Activated T-cell treated with anti-CD3 and anti-CD28 coated beads, Interleukin-2, amount 50 U/mL, for 4 hours (primary cell): ENCODE measurements at regions not wholly inside any gene's neighbourhood (a gene's known extent, or its start where the extent isn't known, plus 50 kb on each side); places are given as distances from the start of the nearest gene placed in this dataset.

Experiments used
- ATAC-seq, 2 donors: fragments of 200-7000 bp; cut with Tn5 transposase; one replicate each; pipeline ENCODE4 v1.10.0; 2021
- DNase-seq: peaks from one replicate; pipeline ENCODE4 v3.0.0-alpha.2; 2020
- H3K27me3 Mint-ChIP-seq: one replicate; pipeline ENCODE4 v1.8.0; 2021; ENCODE audit warnings: low read depth, mixed read lengths
- H3K36me3 Mint-ChIP-seq: one replicate; pipeline ENCODE4 v1.8.0; 2022; ENCODE audit warnings: mixed read lengths; ENCODE audit not compliant: insufficient read depth
- H3K4me1 Mint-ChIP-seq: one replicate; pipeline ENCODE4 v1.8.0; 2021; ENCODE audit warnings: low read depth, mixed read lengths
- H3K4me3 Mint-ChIP-seq: one replicate; pipeline ENCODE4 v1.8.0; 2021; ENCODE audit warnings: mild to moderate bottlenecking, moderate library complexity, mixed read lengths
- H3K9me3 Mint-ChIP-seq: one replicate; pipeline ENCODE4 v1.8.0; 2021; ENCODE audit warnings: mixed read lengths

DNA sequence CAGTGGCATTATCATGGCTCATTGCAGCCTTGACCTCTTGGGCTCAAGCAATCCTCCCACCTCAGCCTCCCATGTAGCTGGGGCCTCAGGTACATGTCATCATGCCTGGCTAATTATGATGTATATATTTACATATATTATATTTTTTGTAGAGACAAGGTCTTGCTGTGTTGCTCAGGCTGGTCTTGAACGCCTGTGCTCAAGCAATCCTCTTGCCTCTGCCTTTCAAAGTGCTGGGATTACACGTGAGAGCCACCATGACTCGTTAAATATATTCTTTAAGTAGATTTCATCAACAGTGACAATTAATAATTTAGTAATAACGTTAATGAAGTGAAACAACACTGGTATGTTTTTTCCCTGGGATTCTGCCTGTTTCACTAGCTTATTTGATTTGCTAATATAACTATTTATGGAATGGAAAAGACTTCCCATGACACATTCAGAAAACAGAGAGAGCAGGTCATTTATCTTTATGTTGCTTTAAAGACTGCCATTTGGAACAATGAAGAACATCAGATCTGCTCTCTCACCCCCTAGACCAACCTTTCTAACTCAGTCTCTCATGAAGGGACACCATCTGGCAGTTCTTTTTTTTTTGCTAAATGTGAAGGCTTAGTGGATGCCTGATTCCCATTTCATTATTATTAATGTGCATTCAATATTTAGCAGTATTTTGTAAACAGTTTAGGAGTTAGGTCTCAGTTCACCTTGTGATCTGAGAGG lies 295.6 kb downstream of the KIF4B start:
- no peak for ATAC-seq
- Mint-ChIP-seq H3K4me1 (no peaks in the 10 kb centered on the region), H3K4me3 (no peak overlapping the region), H3K27me3 (peaks cover 3% of the 10 kb centered on the region), H3K9me3 (no peaks in the 10 kb centered on the region), H3K36me3 (no peaks in the 10 kb centered on the region)
- no peak for DNase-seq

DNA sequence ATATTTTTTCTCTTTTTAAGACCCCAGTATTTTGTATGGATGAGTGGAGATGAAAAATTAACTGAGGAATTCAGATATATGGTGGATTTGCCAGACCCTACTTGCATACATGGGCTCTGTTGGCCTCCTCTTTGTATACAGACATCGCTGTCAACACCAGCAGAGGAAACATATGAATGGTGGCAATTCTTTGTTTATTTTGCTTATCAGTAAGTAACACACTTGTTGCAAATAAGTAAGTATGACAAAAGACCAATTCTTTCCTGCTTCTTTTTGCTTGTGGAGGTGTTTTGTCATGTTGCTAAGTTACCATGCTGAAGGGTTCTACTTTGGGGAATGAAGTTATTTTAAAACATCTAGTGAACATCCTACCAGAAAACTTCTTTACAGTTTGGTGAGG lies 298.2 kb downstream of the KIF4B start:
- Mint-ChIP-seq H3K4me1 (no peaks in the 10 kb centered on the region), H3K27me3 (peaks cover 2% of the 10 kb centered on the region), H3K36me3 (no peaks in the 10 kb centered on the region), H3K4me3 (no peak overlapping the region), H3K9me3 (no peaks in the 10 kb centered on the region)
- ATAC-seq, result no peak
- DNase-seq, result no peak

DNA sequence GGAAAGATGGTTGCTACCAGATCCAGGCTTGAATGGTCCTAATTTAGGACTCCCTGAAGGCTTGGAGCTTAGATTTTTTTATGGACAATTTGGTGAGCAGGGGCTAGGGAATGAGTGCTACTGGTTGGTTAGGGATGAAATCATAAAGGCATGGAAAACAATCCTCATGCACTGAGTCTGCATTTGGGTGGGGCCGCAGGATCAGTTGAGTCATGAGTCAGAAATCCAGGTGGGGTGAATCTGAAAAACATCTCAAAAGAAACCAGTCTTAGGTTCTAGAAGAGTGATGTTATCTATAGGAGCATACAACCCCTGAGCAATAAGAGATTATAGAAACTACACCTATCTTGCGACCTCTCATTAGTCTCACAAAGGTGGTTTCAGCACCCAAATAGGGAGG lies 300.0 kb downstream of the KIF4B start:
- DNase-seq (no peak), ATAC-seq (no peak)
- Mint-ChIP-seq H3K27me3 (no peaks in the 10 kb centered on the region), H3K4me3 (no peak overlapping the region), H3K9me3 (no peaks in the 10 kb centered on the region), H3K36me3 (no peaks in the 10 kb centered on the region), H3K4me1 (no peaks in the 10 kb centered on the region)

DNA sequence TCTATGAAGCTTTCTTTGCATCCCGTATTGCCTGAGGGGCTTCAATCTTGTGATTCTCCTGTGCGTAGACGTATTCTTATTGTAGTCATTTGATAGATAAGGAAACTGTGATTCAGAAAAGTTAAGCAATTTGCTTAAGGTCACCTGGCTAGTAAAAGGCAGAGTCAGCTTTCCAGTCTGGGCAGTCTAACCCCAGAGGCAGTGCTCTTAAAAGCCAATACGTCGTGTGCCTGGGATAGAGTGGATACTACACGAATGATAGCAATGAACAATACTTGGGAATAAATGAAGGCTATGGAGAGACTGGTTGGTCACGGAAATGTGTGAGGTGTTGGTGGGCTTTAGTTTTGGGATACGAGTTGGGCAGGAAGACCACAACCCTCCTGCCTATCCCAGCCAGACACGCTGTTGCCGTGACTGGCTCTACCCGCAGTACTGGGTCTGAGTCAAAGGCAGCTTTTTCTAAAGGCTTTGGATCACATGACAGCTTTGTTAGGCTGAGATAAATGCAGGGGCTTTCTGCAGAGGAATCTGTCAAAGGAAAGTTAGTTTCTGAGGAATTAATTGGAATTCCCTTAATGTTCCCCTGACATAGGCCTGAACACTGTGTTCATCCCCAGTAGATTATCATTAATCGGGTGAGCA lies 302.6 kb downstream of the KIF4B start:
- H3K9me3 Mint-ChIP-seq, result no peaks in the 10 kb centered on the region
- DNase-seq, result no peak
- no peaks in the 10 kb centered on the region for H3K4me1 Mint-ChIP-seq
- H3K27me3 Mint-ChIP-seq, result no peaks in the 10 kb centered on the region
- H3K4me3 Mint-ChIP-seq, result no peak overlapping the region
- H3K36me3 Mint-ChIP-seq, result no peaks in the 10 kb centered on the region
- no peak for ATAC-seq

DNA sequence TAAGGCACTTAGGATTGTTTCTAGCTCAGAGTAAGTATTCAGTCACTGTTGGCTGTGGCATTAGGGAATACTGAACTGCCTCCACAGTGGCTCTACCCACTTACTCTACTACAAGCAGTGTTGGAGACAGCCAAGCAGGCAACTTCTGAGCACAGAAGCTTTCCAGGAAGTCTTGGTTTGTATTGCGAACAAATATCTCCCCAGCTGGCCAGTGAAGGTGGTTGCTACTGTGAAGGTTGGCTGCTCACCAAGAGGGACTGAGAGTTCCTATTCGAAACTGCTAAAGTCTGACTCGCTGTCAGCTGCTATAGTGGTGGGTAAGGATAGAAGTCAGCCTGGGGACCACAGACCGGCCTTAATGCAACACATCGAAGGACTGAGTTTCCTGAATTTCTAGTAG lies 319.1 kb downstream of the KIF4B start:
- no peaks in the 10 kb centered on the region for H3K4me1 Mint-ChIP-seq
- peaks cover 2% of the 10 kb centered on the region for H3K9me3 Mint-ChIP-seq
- H3K27me3 Mint-ChIP-seq, result no peaks in the 10 kb centered on the region
- ATAC-seq, result no peak
- H3K36me3 Mint-ChIP-seq, result no peaks in the 10 kb centered on the region
- no peak for DNase-seq
- no peak overlapping the region for H3K4me3 Mint-ChIP-seq

DNA sequence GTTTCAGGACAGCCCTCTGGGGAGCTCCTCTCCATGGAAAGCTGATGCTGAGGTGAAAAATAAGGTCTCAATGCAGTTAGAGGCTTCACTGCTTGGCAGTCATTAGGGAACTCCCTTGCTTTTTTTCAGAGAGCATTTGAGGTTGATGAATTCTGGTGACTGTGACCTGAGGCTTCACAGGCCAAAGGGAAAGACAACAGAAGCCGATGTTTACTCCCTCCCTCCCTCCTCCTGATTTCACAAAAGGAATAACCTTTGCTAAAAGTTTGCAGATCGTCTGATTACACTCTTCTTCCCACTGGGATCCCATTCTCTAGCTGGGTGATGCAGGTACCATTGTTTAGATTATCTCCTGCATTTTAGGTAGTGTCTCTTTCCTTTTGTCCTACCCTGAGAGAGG lies 329.4 kb downstream of the KIF4B start:
- Mint-ChIP-seq H3K4me3 (no peak overlapping the region), H3K27me3 (peaks cover 3% of the 10 kb centered on the region), H3K9me3 (no peaks in the 10 kb centered on the region), H3K36me3 (no peaks in the 10 kb centered on the region), H3K4me1 (no peaks in the 10 kb centered on the region)
- DNase-seq (no peak), ATAC-seq (no peak)

DNA sequence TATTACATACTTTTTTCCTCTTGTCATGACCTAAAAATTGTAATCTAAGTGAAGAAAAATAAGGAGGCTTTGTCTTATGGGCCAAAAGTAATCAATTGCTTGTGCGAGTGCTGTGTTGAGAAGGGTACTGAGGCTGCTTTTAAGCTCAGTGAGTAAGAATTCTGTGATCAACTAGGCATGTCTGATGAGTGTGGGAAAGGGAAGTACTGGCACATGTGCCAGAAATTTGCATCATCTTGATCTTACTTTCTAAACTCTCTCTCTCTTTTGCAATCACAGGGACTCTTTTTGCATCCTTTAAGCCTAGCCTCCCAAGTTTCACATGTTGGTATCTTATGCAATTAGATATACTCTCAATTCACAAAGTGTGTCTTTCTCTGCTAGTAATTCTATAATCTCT lies 329.9 kb downstream of the KIF4B start:
- DNase-seq, result no peak
- H3K27me3 Mint-ChIP-seq, result peaks cover 3% of the 10 kb centered on the region
- H3K4me3 Mint-ChIP-seq, result no peak overlapping the region
- H3K36me3 Mint-ChIP-seq, result no peaks in the 10 kb centered on the region
- ATAC-seq, result no peak
- H3K9me3 Mint-ChIP-seq, result no peaks in the 10 kb centered on the region
- H3K4me1 Mint-ChIP-seq, result no peaks in the 10 kb centered on the region

DNA sequence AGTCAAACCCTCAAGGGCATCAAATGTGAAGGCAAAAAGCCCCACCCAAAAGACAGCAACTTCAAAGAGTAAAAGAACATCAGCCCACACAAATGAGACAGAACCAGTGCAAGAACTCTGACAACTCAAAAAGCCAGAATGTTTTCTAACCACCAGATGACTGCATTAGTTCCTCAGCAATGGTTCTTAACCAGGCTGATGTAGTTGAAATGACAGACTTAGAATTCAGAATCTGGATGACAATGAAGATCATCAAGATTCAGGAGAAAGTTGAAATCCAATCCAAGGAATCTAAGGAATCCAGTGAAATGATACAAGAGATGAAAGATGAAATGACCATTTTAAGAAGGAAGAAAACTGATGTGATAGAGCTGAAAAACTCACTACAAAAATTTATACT lies 339.7 kb downstream of the KIF4B start:
- Mint-ChIP-seq H3K36me3 (no peaks in the 10 kb centered on the region), H3K27me3 (no peaks in the 10 kb centered on the region), H3K9me3 (peaks cover 28% of the 10 kb centered on the region), H3K4me3 (no peak overlapping the region), H3K4me1 (no peaks in the 10 kb centered on the region)
- ATAC-seq (no peak), DNase-seq (no peak)

DNA sequence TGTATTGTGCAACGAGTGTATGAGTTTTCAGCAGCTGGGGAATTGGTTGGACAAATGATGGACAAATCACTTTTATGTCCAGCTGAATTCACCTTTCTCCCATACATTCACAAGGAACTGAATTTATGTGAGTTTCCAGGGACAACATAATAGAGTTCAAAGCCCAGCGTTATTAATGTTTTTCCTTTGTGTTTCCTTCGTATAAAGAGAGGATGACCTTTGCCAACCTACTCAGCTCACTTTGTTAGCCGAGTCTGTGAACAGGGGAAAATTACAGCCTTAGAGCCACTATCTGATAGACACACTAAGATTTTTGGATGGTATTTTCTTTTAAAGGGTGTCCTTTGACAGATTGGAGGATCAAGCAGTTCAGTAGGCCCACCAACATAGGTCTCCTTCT lies 352.5 kb downstream of the KIF4B start:
- Mint-ChIP-seq H3K36me3 (no peaks in the 10 kb centered on the region), H3K9me3 (no peaks in the 10 kb centered on the region), H3K27me3 (no peaks in the 10 kb centered on the region), H3K4me1 (no peaks in the 10 kb centered on the region), H3K4me3 (no peak overlapping the region)
- ATAC-seq, result no peak
- no peak for DNase-seq

DNA sequence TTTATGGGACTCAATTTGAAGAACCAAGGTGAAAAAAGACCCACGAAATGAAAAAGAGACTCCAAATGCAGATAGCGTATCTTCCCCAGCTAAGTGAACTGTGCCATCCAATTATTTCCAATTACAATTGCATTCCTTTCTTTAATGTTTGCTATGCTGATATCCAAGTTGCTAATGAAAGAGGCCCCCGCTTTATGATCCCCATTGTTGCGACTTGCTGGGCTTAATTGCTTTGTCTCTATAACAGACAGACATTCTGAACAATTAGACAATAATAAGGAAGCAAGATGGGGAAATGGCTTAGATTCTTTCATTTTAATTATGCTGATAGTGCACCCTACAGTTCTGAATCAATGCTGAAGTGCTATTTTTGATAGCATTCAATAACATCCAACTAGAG lies 354.3 kb downstream of the KIF4B start:
- no peak overlapping the region for H3K4me3 Mint-ChIP-seq

DNA sequence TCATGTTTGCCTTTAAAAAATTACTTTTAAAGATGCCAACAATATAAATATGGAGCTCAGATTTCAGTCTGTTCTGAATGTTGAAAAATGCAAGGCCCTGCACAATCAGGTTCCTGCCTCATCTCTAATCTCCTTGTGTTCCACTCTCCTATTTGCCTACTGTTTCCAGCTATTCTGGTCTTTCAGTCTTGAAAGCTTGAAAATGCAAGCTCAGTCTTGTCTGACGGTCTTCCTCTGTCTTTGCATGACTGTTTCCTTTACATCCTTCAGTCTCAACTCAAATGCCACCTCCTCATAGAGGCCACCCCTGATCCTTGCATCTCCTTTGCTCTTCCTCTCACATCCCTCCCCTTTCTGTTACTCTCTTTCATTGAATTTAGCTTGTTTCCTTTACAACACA lies 354.9 kb downstream of the KIF4B start:
- peaks cover 5% of the 10 kb centered on the region for H3K9me3 Mint-ChIP-seq
- no peaks in the 10 kb centered on the region for H3K27me3 Mint-ChIP-seq
- DNase-seq (no peak), ATAC-seq (no peak)
- H3K4me1 Mint-ChIP-seq, result no peaks in the 10 kb centered on the region
- H3K36me3 Mint-ChIP-seq, result no peaks in the 10 kb centered on the region
- no peak overlapping the region for H3K4me3 Mint-ChIP-seq

More for the DNA sequence above, 354.3 kb downstream of the KIF4B start:
- Mint-ChIP-seq H3K27me3 (no peaks in the 10 kb centered on the region), H3K36me3 (no peaks in the 10 kb centered on the region), H3K4me1 (no peaks in the 10 kb centered on the region), H3K9me3 (peaks cover 5% of the 10 kb centered on the region)
- DNase-seq (no peak), ATAC-seq (no peak)

DNA sequence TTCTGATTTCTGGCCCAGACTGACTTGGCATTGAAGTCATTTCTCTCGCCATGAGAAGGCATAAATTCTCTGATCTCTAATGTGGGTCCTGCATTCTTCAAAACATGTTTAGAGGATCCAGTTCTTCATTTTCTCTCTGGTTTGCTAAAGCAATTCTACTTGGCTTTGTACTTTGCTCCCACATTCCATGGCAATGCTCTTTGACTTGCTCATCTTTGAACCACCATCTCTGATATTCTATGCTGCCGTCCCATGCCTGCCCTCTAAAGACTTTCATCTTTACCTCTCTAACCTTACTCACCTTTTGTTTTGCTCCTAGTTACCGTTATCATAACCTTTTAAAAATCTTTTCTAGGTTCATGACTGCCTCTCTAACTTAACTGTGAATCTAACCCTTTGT lies 366.9 kb downstream of the KIF4B start:
- H3K4me3 Mint-ChIP-seq, result no peak overlapping the region

DNA sequence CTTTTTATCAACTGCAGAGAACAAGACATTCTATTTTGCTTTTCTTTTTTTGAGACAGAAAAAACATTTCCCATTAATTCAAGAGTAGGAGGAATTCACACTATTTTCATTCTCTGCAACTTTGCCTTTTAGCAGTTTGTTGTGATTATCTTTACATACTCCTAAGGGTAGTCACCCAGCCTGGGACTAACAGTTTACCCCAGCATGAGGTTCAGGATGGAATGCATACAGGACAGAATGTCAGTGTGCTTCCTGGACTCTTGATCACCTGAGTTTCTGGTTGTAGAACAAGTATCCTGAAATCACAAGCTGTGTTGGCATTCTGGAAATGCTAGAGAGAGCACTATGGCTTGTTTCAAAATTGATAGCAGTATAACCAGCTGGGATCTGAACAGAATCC lies 368.1 kb downstream of the KIF4B start:
- H3K4me3 Mint-ChIP-seq, result no peak overlapping the region
- peaks cover 2% of the 10 kb centered on the region for H3K27me3 Mint-ChIP-seq
- no peaks in the 10 kb centered on the region for H3K4me1 Mint-ChIP-seq
- ATAC-seq (no peak), DNase-seq (no peak)
- H3K9me3 Mint-ChIP-seq, result no peaks in the 10 kb centered on the region
- no peaks in the 10 kb centered on the region for H3K36me3 Mint-ChIP-seq

More for the DNA sequence above, 366.9 kb downstream of the KIF4B start:
- Mint-ChIP-seq H3K4me1 (no peaks in the 10 kb centered on the region), H3K9me3 (no peaks in the 10 kb centered on the region), H3K27me3 (no peaks in the 10 kb centered on the region), H3K36me3 (no peaks in the 10 kb centered on the region)
- DNase-seq (no peak), ATAC-seq (no peak)

DNA sequence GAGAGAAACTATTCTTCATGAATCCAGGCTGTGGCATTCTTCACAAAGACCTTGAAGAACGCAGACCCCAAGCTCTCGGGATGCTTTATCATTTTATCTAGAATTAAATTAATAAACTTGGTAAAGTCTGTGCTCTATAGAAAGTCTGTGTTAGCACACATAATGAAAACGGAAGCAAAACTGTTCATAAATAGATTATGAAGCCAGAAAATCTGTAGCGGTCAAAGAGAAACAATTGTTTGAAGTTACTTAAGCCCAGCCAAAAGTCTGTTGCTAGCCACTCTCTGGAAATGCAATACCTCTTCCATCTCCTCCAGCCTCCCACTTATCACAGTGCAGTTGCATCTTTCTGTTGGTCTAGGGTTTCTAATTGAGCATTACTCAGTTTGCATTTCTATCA lies 375.9 kb downstream of the KIF4B start:
- Mint-ChIP-seq H3K27me3 (peaks cover 2% of the 10 kb centered on the region), H3K9me3 (no peaks in the 10 kb centered on the region), H3K4me3 (no peak overlapping the region), H3K4me1 (no peaks in the 10 kb centered on the region), H3K36me3 (no peaks in the 10 kb centered on the region)
- DNase-seq, result no peak
- no peak for ATAC-seq

DNA sequence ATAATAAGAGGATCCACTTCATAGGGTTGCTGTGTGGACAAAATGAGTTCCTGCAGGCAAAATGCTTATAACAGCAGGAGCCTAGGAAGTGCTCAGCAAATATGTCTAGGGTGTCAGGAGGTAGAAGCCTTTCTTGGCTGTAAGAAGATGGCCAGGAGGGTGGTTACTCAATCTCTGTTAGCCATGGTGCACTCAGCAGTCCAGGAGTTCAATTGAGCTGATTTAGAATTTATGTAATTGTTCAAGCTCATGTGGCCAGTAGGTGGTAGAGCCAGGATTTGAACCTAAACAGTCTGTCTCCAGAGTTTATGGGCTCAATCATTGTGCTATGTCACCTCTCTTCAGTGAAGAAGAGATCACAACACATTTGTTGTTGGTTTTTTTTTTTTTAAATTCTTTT lies 381.2 kb downstream of the KIF4B start:
- no peaks in the 10 kb centered on the region for H3K9me3 Mint-ChIP-seq
- ATAC-seq (no peak), DNase-seq (no peak)
- no peaks in the 10 kb centered on the region for H3K36me3 Mint-ChIP-seq
- H3K4me1 Mint-ChIP-seq, result no peaks in the 10 kb centered on the region
- no peaks in the 10 kb centered on the region for H3K27me3 Mint-ChIP-seq
- no peak overlapping the region for H3K4me3 Mint-ChIP-seq
